ENCODE measurements at regions not wholly inside any gene's neighbourhood (a gene's known extent, or its start where the extent isn't known, plus 50 kb on each side); places are given as distances from the start of the nearest gene placed in this dataset.

GRCh38 chr10:84074521-84074920, 64.8 kb upstream of the GHITM start:
- Histone ChIP-seq H3K9ac (ENCODE audit: low read length in 5 of 5) (no peak overlapping the region), H3K4me1 (ENCODE audit: control insufficient read depth in 5 of 5, insufficient read depth in 5 of 5, low read length in 5 of 5) (peaks cover 8 to 28% (median 25%) of the 10 kb centered on the region in 5 donors), H3K27ac (ENCODE audit: low read depth, low read length) (no peak overlapping the region), H3K9me3 (ENCODE audit: control insufficient read depth in 5 of 5, low read length in 5 of 5) (no peaks in the 10 kb centered on the region), H3K36me3 (ENCODE audit: control insufficient read depth in 5 of 5, insufficient read depth in 5 of 5, low read length in 5 of 5) (no peaks in the 10 kb centered on the region), H3K27me3 (ENCODE audit: control insufficient read depth in 5 of 5, insufficient read depth in 4 of 5, low read length in 5 of 5) (no peaks in the 10 kb centered on the region), H3K4me3 (ENCODE audit: low read depth in 1 of 5, low read length in 5 of 5) (no peak overlapping the region)

- Histone ChIP-seq H3K4me3 (ENCODE audit: low read depth in 1 of 5, low read length in 5 of 5) (no peak overlapping the region), H3K27ac (ENCODE audit: low read depth, low read length) (peak overlapping the region; percentile 77), H3K36me3 (ENCODE audit: control insufficient read depth in 5 of 5, insufficient read depth in 5 of 5, low read length in 5 of 5) (no peaks in the 10 kb centered on the region), H3K9me3 (ENCODE audit: control insufficient read depth in 5 of 5, low read length in 5 of 5) (no peaks in the 10 kb centered on the region), H3K4me1 (ENCODE audit: control insufficient read depth in 5 of 5, insufficient read depth in 5 of 5, low read length in 5 of 5) (peaks cover 8 to 28% (median 25%) of the 10 kb centered on the region in 5 donors), H3K9ac (ENCODE audit: low read length in 5 of 5) (no peak overlapping the region), H3K27me3 (ENCODE audit: control insufficient read depth in 5 of 5, insufficient read depth in 4 of 5, low read length in 5 of 5) (no peaks in the 10 kb centered on the region)
Observed at GRCh38 chr10:84075226-84076046, 63.9 kb upstream of the GHITM start.

- H3K4me1 ChIP-seq (ENCODE audit: control insufficient read depth in 5 of 5, insufficient read depth in 5 of 5, low read length in 5 of 5) = peaks cover 8 to 28% (median 25%) of the 10 kb centered on the region in 5 donors
- H3K9me3 ChIP-seq (ENCODE audit: control insufficient read depth in 5 of 5, low read length in 5 of 5) = no peaks in the 10 kb centered on the region
- peak overlapping the region; percentile 77 for H3K27ac ChIP-seq (ENCODE audit: low read depth, low read length)
- H3K36me3 ChIP-seq (ENCODE audit: control insufficient read depth in 5 of 5, insufficient read depth in 5 of 5, low read length in 5 of 5) = no peaks in the 10 kb centered on the region
- H3K9ac ChIP-seq (ENCODE audit: low read length in 5 of 5) = no peak overlapping the region
- no peak overlapping the region for H3K4me3 ChIP-seq (ENCODE audit: low read depth in 1 of 5, low read length in 5 of 5)
- no peaks in the 10 kb centered on the region for H3K27me3 ChIP-seq (ENCODE audit: control insufficient read depth in 5 of 5, insufficient read depth in 4 of 5, low read length in 5 of 5)
Observed at GRCh38 chr10:84076047-84076388, 63.3 kb upstream of the GHITM start.

GRCh38 chr10:84076540-84077195, 62.6 kb upstream of the GHITM start:
- no peaks in the 10 kb centered on the region for H3K9me3 ChIP-seq (ENCODE audit: control insufficient read depth in 5 of 5, low read length in 5 of 5)
- no peaks in the 10 kb centered on the region for H3K27me3 ChIP-seq (ENCODE audit: control insufficient read depth in 5 of 5, insufficient read depth in 4 of 5, low read length in 5 of 5)
- H3K36me3 ChIP-seq (ENCODE audit: control insufficient read depth in 5 of 5, insufficient read depth in 5 of 5, low read length in 5 of 5) = no peaks in the 10 kb centered on the region
- H3K4me3 ChIP-seq (ENCODE audit: low read depth in 1 of 5, low read length in 5 of 5) = no peak overlapping the region
- H3K27ac ChIP-seq (ENCODE audit: low read depth, low read length) = peak overlapping the region; percentile 77
- peaks cover 8 to 28% (median 25%) of the 10 kb centered on the region in 5 donors for H3K4me1 ChIP-seq (ENCODE audit: control insufficient read depth in 5 of 5, insufficient read depth in 5 of 5, low read length in 5 of 5)
- peak overlapping the region in 1 of 5 donors; percentile 29 for H3K9ac ChIP-seq (ENCODE audit: low read length in 5 of 5)

GRCh38 chr10:84077768-84078167, 61.5 kb upstream of the GHITM start:
- Histone ChIP-seq H3K9ac (ENCODE audit: low read length in 5 of 5) (no peak overlapping the region), H3K27me3 (ENCODE audit: control insufficient read depth in 5 of 5, insufficient read depth in 4 of 5, low read length in 5 of 5) (no peaks in the 10 kb centered on the region), H3K27ac (ENCODE audit: low read depth, low read length) (no peak overlapping the region), H3K4me3 (ENCODE audit: low read depth in 1 of 5, low read length in 5 of 5) (no peak overlapping the region), H3K9me3 (ENCODE audit: control insufficient read depth in 5 of 5, low read length in 5 of 5) (no peaks in the 10 kb centered on the region), H3K36me3 (ENCODE audit: control insufficient read depth in 5 of 5, insufficient read depth in 5 of 5, low read length in 5 of 5) (no peaks in the 10 kb centered on the region), H3K4me1 (ENCODE audit: control insufficient read depth in 5 of 5, insufficient read depth in 5 of 5, low read length in 5 of 5) (peaks cover 8 to 28% (median 25%) of the 10 kb centered on the region in 5 donors)

GRCh38 chr10:84078771-84079170, 60.5 kb upstream of the GHITM start:
- Histone ChIP-seq H3K27me3 (ENCODE audit: control insufficient read depth in 5 of 5, insufficient read depth in 4 of 5, low read length in 5 of 5) (no peaks in the 10 kb centered on the region), H3K27ac (ENCODE audit: low read depth, low read length) (no peak overlapping the region), H3K9me3 (ENCODE audit: control insufficient read depth in 5 of 5, low read length in 5 of 5) (peaks cover 0 to 4% (median 0%) of the 10 kb centered on the region in 5 donors), H3K36me3 (ENCODE audit: control insufficient read depth in 5 of 5, insufficient read depth in 5 of 5, low read length in 5 of 5) (no peaks in the 10 kb centered on the region), H3K4me1 (ENCODE audit: control insufficient read depth in 5 of 5, insufficient read depth in 5 of 5, low read length in 5 of 5) (peaks cover 8 to 28% (median 25%) of the 10 kb centered on the region in 5 donors), H3K9ac (ENCODE audit: low read length in 5 of 5) (no peak overlapping the region), H3K4me3 (ENCODE audit: low read depth in 1 of 5, low read length in 5 of 5) (no peak overlapping the region)

- H3K9ac ChIP-seq (ENCODE audit: low read length in 5 of 5) = no peak overlapping the region
- H3K36me3 ChIP-seq (ENCODE audit: control insufficient read depth in 5 of 5, insufficient read depth in 5 of 5, low read length in 5 of 5) = no peaks in the 10 kb centered on the region
- H3K4me3 ChIP-seq (ENCODE audit: low read depth in 1 of 5, low read length in 5 of 5) = no peak overlapping the region
- H3K27ac ChIP-seq (ENCODE audit: low read depth, low read length) = peak overlapping the region; percentile 37
- peaks cover 4 to 19% (median 10%) of the 10 kb centered on the region in 5 donors for H3K4me1 ChIP-seq (ENCODE audit: control insufficient read depth in 5 of 5, insufficient read depth in 5 of 5, low read length in 5 of 5)
- no peaks in the 10 kb centered on the region for H3K27me3 ChIP-seq (ENCODE audit: control insufficient read depth in 5 of 5, insufficient read depth in 4 of 5, low read length in 5 of 5)
- peaks cover 0 to 7% (median 3%) of the 10 kb centered on the region in 5 donors for H3K9me3 ChIP-seq (ENCODE audit: control insufficient read depth in 5 of 5, low read length in 5 of 5)
Observed at GRCh38 chr10:84084342-84084741, 55.0 kb upstream of the GHITM start.

- Histone ChIP-seq H3K36me3 (ENCODE audit: control insufficient read depth in 5 of 5, insufficient read depth in 5 of 5, low read length in 5 of 5) (no peaks in the 10 kb centered on the region), H3K4me1 (ENCODE audit: control insufficient read depth in 5 of 5, insufficient read depth in 5 of 5, low read length in 5 of 5) (peaks cover 4 to 19% (median 12%) of the 10 kb centered on the region in 5 donors), H3K9me3 (ENCODE audit: control insufficient read depth in 5 of 5, low read length in 5 of 5) (peaks cover 0 to 7% (median 3%) of the 10 kb centered on the region in 5 donors)
Observed at GRCh38 chr10:84087202-84087601, 52.1 kb upstream of the GHITM start.

GRCh38 chr10:84088626-84089025, 50.7 kb upstream of the GHITM start:
- Histone ChIP-seq H3K4me3 (ENCODE audit: low read depth in 1 of 5, low read length in 5 of 5) (no peak overlapping the region), H3K4me1 (ENCODE audit: control insufficient read depth in 5 of 5, insufficient read depth in 5 of 5, low read length in 5 of 5) (peaks cover 4 to 19% (median 12%) of the 10 kb centered on the region in 5 donors), H3K27ac (ENCODE audit: low read depth, low read length) (no peak overlapping the region), H3K36me3 (ENCODE audit: control insufficient read depth in 5 of 5, insufficient read depth in 5 of 5, low read length in 5 of 5) (no peaks in the 10 kb centered on the region), H3K9ac (ENCODE audit: low read length in 5 of 5) (no peak overlapping the region), H3K27me3 (ENCODE audit: control insufficient read depth in 5 of 5, insufficient read depth in 4 of 5, low read length in 5 of 5) (no peaks in the 10 kb centered on the region), H3K9me3 (ENCODE audit: control insufficient read depth in 5 of 5, low read length in 5 of 5) (peaks cover 0 to 5% (median 3%) of the 10 kb centered on the region in 5 donors)

More at GRCh38 chr10:84087202-84087601, 52.1 kb upstream of the GHITM start:
- Histone ChIP-seq H3K27ac (ENCODE audit: low read depth, low read length) (no peak overlapping the region), H3K27me3 (ENCODE audit: control insufficient read depth in 5 of 5, insufficient read depth in 4 of 5, low read length in 5 of 5) (no peaks in the 10 kb centered on the region), H3K9ac (ENCODE audit: low read length in 5 of 5) (no peak overlapping the region), H3K4me3 (ENCODE audit: low read depth in 1 of 5, low read length in 5 of 5) (no peak overlapping the region)

GRCh38 chr10:84089162-84089561, 50.1 kb upstream of the GHITM start:
- Histone ChIP-seq H3K27me3 (ENCODE audit: control insufficient read depth in 5 of 5, insufficient read depth in 4 of 5, low read length in 5 of 5) (no peaks in the 10 kb centered on the region), H3K9ac (ENCODE audit: low read length in 5 of 5) (no peak overlapping the region), H3K9me3 (ENCODE audit: control insufficient read depth in 5 of 5, low read length in 5 of 5) (no peaks in the 10 kb centered on the region), H3K27ac (ENCODE audit: low read depth, low read length) (no peak overlapping the region), H3K4me3 (ENCODE audit: low read depth in 1 of 5, low read length in 5 of 5) (no peak overlapping the region), H3K4me1 (ENCODE audit: control insufficient read depth in 5 of 5, insufficient read depth in 5 of 5, low read length in 5 of 5) (peaks cover 4 to 19% (median 12%) of the 10 kb centered on the region in 5 donors), H3K36me3 (ENCODE audit: control insufficient read depth in 5 of 5, insufficient read depth in 5 of 5, low read length in 5 of 5) (no peaks in the 10 kb centered on the region)

Measured in subcutaneous abdominal adipose tissue (tissue), 5 donors.